Retina (tissue), 1 donor: ENCODE measurements at regions not wholly inside any gene's neighbourhood (a gene's known extent, or its start where the extent isn't known, plus 50 kb on each side); places are given as distances from the start of the nearest gene placed in this dataset.

ENCODE experiments used
- DNase-seq: peaks from one replicate; pipeline ENCODE4 v3.0.0-alpha.2; 2016

DNA sequence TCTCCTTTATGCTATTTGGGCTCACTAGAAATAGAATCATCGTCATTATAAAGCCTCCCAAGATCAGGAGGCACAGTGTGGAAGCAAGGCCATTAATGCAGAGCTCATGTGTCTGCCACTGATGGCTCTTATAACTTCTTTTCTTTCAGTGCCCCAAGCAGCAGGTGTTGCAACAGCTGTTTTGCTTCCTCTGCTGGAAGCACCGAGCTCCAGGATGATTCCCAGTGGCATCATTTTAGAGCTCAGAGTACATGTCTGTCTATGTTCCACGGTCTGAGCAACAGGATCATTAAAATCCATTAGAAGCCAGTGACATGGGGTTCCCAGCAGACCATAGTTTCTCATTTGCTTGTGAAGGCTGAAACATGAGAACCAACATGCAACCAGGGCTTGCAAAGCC lies 803.0 kb upstream of the FAT3 start:
- peak; percentile 31 for DNase-seq

DNA sequence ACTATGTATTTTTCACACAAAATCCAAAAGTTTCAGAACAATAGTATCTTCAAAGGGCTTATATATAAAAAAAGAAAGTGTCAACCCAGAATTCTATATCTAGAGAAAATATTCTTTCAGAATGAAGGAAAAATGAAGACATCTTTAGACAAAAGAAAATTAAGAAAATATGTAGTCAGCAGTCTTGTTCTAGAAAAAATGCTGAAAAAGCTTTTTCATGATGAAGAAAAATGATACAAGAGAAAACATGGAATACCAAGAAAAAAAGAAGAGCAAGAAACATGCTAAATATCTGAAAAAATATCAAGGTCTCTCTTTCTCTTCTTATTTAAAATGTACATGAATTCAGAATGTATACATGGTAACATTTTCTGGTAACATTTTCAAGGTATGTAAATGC lies 816.8 kb upstream of the FAT3 start:
- DNase-seq = no peak

DNA sequence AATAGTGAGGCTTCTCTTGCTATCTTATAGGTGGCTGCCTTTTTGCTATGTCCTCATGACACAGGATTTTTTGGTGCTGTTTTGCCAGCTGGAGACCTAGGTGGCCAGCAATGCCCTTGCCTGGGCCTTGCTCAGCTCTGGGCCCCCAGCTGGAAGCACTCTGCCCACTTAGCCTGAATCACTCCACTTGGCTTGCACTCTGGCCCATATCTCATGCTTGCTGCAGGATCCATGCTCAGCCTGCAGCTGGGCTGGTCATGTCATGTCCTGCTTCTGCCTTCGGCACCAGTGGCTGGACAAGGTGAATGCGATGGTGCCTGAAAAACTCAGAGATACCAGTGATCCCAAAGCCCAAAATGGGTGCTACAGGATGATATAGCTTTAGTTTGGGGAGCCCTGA lies 818.6 kb upstream of the FAT3 start:
- DNase-seq = no peak

DNA sequence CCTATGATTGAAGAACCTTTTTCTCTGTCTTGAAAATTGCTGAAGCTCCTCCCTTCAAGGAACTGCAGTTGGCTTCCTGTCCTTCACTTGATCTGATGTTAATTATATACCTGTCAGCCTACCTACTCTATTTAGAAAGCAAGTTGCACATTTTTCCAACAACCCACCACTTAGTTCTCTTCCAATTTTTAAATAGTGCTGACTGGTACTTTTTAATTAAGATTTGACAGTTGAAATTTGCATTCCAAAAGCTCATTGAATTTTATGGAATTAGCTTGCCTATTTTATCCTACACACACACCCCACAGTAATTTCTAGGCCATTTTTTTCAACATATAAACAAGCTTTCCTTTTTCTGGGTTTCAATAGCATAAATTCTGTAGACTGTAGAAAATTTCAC lies 820.3 kb upstream of the FAT3 start:
- no peak for DNase-seq

DNA sequence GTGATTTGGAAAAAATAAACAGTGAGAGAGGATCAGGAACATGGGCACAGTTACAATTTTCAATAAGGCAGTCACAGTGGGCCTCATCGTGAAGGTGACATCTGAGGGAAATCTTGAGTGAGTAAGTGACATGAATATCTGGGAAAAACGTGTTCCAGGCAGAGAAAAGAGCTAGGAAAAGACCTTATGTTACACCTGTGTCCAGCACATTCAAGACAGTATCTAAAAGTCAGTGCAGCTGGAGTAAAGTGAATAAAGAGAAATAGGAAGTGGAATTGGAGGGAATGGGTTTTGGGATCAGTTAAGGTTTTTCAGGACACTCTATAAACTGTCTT lies 827.5 kb upstream of the FAT3 start:
- no peak for DNase-seq

DNA sequence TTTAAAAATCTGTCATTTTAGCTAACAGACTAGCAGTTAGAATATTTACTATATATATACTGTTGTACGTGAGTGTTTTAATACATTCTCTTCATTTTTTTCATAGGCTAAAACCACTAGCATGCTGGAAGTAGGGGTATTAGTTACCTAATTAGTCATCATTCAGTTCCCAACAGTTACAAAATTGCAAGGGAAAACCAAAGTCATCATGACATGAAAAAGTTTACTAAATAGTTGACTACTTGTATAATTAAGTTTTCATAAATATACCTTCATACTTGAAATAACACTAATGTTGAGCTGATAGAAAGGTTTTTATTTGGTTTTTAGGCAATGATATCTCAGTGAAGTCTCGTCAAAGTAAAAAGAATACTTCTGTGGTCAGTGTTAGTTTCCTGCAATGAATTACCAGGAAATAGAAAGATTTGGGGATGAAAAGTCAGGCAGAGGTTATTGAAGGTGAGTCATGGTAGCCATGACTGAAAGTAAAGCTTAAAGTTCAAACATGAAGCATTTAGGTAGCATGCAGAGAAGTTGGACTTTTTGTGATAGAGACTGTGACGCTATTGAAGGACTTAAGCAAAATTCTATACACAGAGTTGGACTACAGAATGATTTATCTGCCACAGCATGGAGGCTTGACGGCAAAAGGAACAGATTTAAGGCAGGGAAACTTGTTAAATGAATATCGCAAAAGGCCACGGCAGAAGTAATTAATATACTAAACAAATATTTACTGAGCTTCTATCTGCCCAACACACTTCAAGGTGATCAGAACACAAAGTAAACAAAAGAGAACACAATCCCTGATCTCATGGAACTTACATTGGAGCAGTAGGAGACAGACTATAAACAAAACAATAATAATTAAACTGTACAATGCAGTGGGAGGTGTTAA lies 828.1 kb upstream of the FAT3 start:
- DNase-seq = no peak

DNA sequence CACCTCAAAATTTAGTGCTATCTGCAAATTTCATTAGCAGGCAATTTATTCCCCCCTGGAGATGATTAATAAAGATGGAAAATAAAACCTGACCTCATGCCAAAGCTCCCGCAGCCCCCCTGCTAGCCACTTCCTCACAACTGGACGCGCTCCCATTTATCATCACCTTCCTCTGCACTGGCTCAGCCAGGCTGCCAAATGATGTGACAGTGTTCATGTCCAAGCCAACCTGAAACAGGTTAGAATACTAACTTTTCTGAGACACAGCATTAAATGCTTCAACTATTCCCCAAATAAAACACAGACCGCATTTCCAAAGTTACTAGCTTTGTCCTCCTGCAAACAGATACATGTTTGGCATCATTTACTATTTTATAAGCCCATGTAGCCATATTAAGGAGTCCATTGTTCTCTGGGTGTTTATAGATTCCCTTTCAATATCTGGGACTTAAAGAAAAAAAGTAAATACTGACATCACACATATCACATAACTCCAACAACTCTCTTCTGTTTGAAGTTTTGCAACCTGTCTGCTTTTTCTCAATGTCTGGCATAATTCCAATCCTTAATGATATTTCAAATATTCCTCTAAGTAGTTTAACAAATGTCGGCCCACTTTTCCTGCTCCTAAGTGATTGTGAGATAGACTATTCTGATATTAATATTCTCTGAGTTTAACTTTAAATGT lies 829.7 kb upstream of the FAT3 start:
- no peak for DNase-seq

DNA sequence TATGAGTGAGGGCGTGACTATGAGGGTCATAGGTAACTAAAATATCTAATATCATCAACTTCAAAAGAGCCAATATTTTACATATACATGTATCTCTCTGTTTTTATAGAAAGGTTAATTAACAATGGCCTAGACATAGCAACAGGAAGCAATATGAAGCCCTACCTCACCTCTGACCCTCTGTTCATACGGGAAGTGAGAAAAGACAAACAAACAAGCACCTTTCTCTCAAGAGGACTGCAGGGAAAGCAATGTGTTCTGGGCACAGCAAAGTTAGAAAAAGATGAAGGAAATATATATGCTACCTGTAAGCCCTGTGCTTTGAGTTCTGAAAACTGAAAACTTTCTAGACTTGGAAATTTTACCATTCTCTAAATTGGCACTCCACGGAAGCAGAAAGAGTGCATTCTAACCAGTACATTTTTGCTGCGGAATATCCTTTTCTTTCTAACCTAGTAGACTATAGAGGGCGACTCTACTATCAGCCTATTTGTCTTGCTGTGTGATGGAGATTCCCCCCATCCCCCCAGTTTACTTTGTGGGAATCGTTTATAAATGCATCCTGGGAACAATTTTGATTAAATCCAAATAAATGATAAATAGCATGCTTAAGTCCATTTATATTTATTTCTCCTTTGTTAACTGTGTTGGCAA lies 830.4 kb upstream of the FAT3 start:
- no peak for DNase-seq

DNA sequence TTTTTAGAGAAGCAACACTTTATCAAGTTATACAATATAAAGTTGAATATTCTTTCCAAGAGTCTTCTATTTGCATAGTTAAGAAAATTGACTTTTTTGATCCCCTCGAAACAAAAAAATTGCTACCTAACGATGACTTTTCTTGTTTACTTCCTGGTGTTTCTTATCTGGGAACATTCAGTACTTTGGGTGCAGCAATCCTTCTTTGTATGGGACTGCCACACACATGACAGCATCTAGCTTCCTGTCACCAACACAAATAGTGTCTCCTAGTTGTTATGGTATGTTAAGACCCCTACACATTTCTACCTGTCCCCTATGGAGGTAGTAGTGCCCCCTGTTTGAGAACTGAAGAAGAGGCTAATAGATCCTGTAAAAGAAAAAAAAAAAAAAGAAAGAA lies 841.7 kb upstream of the FAT3 start:
- DNase-seq = no peak

DNA sequence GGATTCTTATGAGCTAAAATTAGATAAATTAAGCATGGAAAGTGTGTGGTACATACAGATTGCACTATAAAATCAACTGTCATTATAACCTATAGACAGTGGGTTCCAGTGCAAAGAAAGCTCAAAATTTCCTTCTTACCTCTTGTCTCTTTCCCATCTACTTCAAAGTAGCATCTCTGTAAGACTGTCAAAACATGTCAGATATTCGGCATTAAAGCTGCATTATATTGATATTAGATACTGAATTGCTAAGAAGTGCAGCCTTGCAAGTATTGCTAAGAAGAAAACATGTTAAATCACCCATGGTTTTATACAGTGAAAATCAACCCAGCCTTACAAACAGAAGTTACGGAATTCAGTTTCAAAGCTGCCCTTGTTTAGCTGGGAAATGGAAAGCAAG lies 849.8 kb upstream of the FAT3 start:
- no peak for DNase-seq

DNA sequence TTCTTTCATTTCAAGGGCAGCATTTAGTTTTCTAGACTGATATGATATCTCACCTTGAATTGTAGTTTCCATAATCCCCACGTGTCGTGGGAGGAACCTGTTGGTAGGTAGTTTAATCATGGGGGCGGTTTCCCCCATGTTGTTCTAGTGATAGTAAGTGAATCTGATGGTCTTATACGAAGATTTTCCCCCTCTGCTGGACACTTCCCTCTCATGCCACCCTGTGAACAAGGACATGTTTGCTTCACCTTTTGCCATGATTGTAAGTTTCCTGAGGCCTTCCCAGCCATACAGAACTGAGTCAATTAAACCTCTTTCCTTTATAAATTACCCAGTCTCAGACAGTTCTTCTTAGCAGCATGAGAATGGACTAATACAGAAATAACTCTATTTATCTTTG lies 851.1 kb upstream of the FAT3 start:
- no peak for DNase-seq

DNA sequence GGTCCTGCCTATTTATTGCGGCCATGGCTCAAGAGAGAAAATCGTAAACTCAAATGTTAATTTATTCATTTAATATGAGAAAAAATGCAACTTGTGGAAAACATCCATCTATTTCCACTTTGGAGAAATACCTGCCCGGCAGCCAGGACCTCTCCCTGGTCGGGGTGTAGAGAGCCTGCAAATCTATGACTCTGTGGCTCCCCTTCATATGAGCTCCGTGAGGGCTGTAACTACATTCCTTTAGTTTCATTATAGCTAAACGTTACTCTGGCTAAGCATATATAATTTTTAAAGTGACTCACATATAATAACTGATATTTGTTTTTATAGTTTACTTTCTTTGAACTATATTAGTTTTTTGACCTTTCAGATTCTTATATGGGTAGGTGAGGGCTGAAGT lies 857.8 kb upstream of the FAT3 start:
- no peak for DNase-seq

DNA sequence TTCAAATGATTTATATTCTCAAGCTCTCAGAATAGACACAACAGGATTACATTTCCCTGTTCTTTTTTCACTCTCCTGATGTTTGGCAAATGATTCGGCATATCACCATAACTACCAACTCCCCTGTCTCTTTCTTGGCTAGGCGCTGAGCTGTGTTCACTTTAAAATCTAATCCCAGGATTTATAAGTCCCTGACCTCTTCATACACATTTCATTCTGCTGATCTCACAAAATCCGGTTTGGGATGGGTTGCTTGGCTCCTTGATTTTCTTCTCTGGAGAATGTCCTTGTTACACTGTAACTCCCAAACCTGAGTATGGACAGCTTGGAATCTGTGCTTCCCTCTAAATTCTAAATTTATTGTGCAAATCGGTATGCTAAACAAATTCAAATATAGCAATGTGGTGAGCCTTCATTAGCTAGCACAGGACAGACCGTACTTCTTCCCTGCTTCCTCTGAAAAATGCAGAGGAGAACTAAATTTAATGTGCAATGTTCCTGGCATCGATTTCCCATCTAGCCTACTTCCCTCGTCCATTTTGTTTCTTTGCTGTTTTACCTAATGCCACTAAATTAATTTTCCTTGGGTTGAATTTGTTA lies 858.5 kb upstream of the FAT3 start:
- no peak for DNase-seq

DNA sequence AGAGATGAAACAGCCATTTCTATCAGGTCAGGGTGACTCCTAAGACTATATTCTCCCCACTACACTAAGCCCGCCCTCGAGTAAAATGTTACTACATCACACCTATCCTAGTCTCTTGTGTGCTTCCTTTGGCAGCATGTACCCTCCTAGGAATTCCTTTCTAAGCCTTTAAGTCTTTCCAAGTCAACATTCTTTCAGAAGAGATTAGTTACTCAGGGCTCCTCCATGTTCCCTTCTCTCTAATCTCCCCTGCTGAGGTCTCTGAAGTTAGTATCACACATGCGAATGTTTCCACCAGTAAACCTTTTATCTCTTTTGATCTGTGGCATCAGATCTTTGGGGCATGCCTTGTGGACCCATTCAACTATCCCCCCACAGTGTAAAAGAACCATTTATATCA lies 873.7 kb upstream of the FAT3 start:
- no peak for DNase-seq

DNA sequence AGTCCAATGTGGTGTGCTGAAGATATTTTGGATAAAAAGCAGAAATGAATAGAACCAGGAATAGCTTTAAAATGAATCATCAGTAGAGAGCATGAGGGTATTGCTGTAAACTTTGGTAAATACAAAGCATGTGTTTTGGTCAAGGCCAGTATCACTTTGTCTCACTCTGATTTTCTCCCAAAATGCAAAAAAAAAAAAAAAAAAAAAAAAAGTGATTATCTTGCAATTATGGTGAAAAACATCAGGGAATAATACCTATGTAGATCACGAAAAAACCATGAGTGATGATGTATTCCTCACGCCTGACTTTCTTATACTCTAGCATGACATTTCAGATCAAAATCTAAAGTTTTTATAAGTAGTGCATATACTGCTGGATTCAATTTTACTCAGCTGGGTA lies 897.9 kb upstream of the FAT3 start:
- DNase-seq = no peak

DNA sequence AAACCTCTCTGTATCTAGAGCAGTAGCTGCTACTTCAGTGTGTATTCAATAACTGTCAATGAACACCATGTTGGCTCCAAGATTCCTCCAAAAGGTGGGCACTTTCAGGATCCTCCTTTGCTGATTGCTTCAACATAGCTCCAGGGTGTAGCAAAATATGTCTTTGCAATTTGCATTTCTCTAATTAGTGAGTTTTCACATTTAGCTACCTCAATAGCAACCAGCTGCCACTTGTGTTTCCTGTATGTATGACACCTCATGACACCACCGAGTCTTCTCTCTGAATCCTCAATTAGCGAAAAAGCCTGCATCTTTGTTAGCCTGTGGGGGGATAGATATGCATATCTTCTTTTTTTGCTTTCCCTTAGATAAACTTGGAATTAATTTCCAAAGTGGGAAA lies 898.3 kb upstream of the FAT3 start:
- no peak for DNase-seq

DNA sequence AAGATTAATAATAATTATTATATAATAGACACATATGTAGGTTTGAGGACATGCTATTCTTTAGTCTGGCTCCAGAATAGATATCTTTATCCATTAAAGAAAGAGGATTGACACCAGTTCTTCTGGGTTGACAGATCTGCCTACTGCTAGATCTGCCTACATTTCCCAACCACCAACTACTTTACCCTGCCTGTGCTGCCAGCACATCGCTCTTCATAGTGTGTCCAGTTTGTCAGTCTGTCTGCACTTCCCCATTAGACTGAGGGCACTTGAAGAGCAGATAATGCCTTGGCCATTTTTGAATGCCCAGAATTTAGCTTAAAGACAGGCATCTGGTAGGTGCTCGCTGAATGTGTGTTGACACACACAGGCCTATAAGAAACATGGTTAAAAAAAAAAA lies 910.1 kb upstream of the FAT3 start:
- no peak for DNase-seq

DNA sequence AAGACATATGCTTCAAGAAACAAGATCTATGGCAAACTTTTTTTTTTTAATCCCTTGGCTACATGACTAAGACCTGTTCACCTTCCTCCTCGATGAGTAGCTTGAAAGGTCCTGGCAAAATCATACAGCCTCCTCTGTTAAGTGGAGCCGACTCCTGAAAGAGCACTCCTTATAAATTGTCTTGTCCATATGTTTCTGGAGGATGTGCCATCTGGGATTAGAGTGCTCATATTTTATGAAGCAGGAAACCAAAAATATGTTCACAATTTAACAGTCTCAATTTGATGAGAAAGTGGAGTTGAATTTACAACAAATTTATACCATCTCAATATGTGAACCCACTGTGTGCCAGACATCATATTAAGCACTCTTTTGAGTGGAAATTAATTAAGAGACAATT lies 912.1 kb upstream of the FAT3 start:
- DNase-seq = no peak

DNA sequence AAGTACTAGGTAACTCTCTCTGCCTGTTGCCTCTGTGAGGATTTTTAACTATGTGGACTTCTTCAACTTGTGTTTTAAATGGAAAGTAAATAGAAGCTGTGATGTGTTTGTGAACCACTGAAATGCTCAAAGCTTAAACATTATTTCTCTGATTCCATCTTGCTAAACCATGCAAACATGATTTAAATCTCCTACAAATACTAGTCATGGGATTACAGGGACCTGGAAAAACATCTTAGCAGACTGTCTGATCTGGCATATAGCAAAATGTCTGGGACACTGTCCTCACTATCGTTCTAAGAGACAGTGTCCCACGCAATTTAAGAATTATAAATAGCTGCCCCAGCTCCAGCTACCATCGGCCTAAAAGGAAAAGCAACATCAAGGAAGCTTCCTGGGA lies 914.5 kb upstream of the FAT3 start:
- no peak for DNase-seq

DNA sequence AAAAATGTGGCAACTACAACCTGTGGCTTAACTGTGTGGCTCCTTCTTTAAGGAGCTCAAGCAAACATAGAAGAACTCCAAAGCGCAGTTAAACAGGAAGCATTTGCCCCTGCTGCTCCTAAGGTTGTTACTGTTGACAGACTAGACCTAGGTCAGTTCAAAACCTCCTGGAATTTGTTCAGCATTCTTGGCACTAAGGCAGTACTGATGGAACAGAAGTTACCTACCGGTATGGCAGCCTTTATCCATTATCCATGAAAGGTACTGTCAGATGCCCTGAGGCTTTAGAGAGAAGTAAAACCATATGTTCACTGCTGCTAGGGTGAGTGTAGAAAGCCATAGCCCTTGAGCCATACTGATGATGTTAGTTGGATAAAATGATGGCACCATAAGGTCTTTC lies 916.5 kb upstream of the FAT3 start:
- no peak for DNase-seq

DNA sequence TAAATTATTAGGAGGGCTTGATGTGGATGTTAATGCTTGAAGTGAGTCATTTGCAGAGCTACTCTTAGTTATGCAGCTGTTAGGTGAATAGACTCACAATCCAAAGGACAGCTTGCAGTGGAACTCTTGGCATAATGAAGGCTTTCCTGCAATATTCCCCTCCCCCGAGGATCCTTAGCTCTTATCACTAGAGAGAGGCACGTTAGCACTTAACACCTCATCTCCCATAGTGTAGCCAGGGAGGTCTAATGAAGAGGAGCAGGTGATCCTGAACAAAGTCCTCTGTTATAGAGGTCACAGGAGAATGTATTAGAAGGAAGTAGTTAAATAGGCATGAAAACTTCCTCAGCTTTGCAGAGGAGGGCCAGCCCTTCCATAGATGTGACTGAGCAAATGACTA lies 919.2 kb upstream of the FAT3 start:
- DNase-seq = peak; percentile 5

DNA sequence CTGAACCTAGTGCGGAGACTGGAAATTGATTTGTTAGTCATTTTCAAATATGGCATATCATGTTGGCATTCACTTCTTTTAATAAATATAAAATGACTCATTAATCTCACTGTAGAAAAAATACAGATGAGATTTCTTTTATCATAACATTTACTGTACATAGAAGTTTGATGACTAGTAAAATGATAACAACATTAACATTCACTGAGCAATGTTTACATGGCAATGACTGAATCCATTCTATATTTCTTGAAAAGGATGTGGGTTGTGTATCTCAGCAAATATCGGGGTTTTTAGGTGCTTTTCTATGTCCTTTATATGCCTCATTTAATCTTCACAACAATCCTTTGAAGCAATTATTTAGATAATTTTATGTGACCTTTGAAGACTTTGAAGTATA lies 920.9 kb upstream of the FAT3 start:
- DNase-seq = no peak

DNA sequence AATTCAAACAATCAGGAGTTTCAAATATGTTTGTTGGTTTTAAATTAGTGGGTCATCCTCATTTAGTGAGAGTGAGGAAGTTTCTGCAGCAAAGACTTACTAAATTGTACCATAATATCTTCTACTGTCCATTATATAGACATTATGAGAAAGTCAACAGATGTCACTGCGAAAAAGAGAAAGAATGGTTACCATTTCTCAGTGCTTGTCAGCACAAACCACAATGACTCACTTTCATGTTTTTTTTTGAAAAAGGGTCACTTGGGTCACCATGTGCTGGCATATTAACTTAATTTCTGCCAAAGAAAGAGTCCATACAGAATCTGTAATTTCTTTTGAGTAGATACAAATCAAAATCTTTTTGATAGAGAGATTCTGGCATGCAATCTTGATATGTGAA lies 924.6 kb upstream of the FAT3 start:
- DNase-seq = no peak

DNA sequence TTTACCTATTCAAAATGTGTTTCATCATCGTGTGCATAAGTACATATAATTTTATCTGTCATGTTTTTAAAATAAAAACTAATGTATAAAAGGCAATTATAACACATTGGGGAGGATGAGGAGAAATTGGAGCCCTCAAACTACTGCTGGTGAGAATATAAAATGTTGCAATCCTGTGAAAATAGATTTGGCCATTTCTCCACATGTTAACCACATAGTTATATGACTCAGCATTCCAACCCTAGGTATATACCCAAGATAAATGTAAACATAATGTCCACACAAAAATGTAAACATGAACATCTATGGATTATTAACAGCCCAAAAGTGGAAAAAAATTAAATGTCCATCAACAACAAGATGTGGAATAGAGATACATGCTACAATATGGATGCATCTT lies 928.0 kb upstream of the FAT3 start:
- no peak for DNase-seq
